OCI-LY7 (cell line): ENCODE measurements at regions not wholly inside any gene's neighbourhood (a gene's known extent, or its start where the extent isn't known, plus 50 kb on each side); places are given as distances from the start of the nearest gene placed in this dataset.

ENCODE experiments used
- CTCF ChIP-seq: fragments of 200-600 bp; sonication (generic); conservative IDR thresholded peaks from 2 replicates; pipeline ENCODE4 v1.5.1; 2014; ENCODE audit warnings: mild to moderate bottlenecking, antibody characterized with exemption, low read length, moderate library complexity, mixed read lengths
- EZH2phosphoT487 ChIP-seq: fragments of 200-600 bp; sonication (generic); IDR thresholded peaks from 2 replicates; pipeline ENCODE4 v1.6.1; 2018; ENCODE audit warnings: low read depth, borderline replicate concordance, mild to moderate bottlenecking, mixed run types, antibody characterized with exemption, low read length, moderate library complexity, mixed read lengths

- TF ChIP-seq CTCF (no peak), EZH2phosphoT487 (no peak)
Observed at GRCh38 chr3:194767446-194768207, 81.9 kb downstream of the FAM43A start.
